Smooth muscle cell (in vitro differentiated cells): ENCODE measurements at regions not wholly inside any gene's neighbourhood (a gene's known extent, or its start where the extent isn't known, plus 50 kb on each side); places are given as distances from the start of the nearest gene placed in this dataset.
"Not testable (repeated sequence)": the region's sequence is repeated elsewhere in the genome, so short reads cannot be mapped to it uniquely, and the experiment has no call there.

Experiments used
- DNase-seq: peaks from one replicate; lab custom pipeline; 2025; ENCODE audit not compliant: unreplicated experiment; lab: John Stamatoyannopoulos, UW
- H2AFZ ChIP-seq: fragments of 200-600 bp; sonication (generic); 2 replicates; pipeline ENCODE4 v1.6.0; 2016; ENCODE audit warnings: antibody characterized with exemption, low read depth, mild to moderate bottlenecking
- H3F3A ChIP-seq: fragments of 200-600 bp; sonication (generic); 2 replicates; pipeline ENCODE4 v1.6.0; 2017; ENCODE audit warnings: antibody characterized with exemption, low read depth
- H3K27ac ChIP-seq: fragments of 200-600 bp; sonication (generic); 2 replicates; pipeline ENCODE4 v1.5.1; 2016; ENCODE audit warnings: low read depth, mild to moderate bottlenecking
- H3K27me3 ChIP-seq: fragments of 200-600 bp; sonication (generic); 2 replicates; pipeline ENCODE4 v1.6.1; 2016; ENCODE audit warnings: low read depth, mild to moderate bottlenecking
- H3K36me3 ChIP-seq: fragments of 200-600 bp; sonication (generic); 2 replicates; pipeline ENCODE4 v1.5.1; 2016; ENCODE audit warnings: low read depth
- H3K4me1 ChIP-seq: fragments of 200-600 bp; sonication (generic); 2 replicates; pipeline ENCODE4 v1.5.1; 2016; ENCODE audit warnings: low read depth
- H3K4me2 ChIP-seq: fragments of 200-600 bp; sonication (generic); 2 replicates; pipeline ENCODE4 v1.6.0; 2016; ENCODE audit warnings: mild to moderate bottlenecking
- H3K4me3 ChIP-seq: fragments of 200-600 bp; sonication (generic); 2 replicates; pipeline ENCODE4 v1.5.1; 2016; ENCODE audit warnings: mild to moderate bottlenecking
- H3K79me2 ChIP-seq: fragments of 200-600 bp; sonication (generic); 2 replicates; pipeline ENCODE4 v1.6.0; 2016; ENCODE audit warnings: low read depth, mild to moderate bottlenecking
- H3K9ac ChIP-seq: fragments of 200-600 bp; sonication (generic); 2 replicates; pipeline ENCODE4 v1.6.0; 2016; ENCODE audit warnings: low read depth
- H3K9me3 ChIP-seq: fragments of 200-600 bp; sonication (generic); replicated peaks from 2 replicates; pipeline ENCODE4 v1.5.1; 2016; ENCODE audit warnings: low read depth
- H4K20me1 ChIP-seq: fragments of 200-600 bp; sonication (generic); 2 replicates; pipeline ENCODE4 v1.6.0; 2016; ENCODE audit warnings: low read depth
- CTCF ChIP-seq: fragments of 200-600 bp; sonication (generic); IDR thresholded peaks from 2 replicates; pipeline ENCODE4 v1.5.1; 2017; ENCODE audit warnings: borderline replicate concordance, mild to moderate bottlenecking, antibody characterized with exemption; ENCODE audit not compliant: insufficient read depth, poor library complexity, severe bottlenecking
- WGBS: methylation state at CpG from one replicate; pipeline ENCODE4 v1.1.7; 2016; ENCODE audit warnings: low lambda C conversion rate; 5-methylcytosine and 5-hydroxymethylcytosine counted together

DNA sequence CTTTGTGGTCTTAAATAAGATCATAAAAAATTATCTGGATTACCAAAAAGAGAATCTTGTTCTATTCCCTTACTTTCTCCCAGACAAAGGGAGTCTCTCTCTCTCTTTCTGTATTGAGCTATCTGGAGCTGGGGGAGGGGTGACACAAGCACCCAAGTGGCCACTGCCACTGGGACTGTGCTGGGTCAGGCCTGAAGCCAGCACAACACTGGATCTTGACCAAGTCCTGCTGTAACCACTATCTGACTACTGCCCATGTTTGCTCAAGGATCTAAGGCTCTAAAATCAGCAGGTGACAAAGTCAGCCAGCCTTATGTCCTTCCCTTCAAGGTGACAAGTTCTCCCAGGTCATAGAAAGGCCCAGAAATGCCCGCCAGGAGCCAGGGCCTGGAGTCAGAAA, 75.0 kb upstream of the SPATA16 start:
- Histone ChIP-seq H3K4me2 (no peak overlapping the region), H3F3A (no peaks in the 10 kb centered on the region), H3K9me3 (no peaks in the 10 kb centered on the region), H3K9ac (no peak overlapping the region), H3K4me1 (no peaks in the 10 kb centered on the region), H3K4me3 (no peak overlapping the region), H2AFZ (no peak overlapping the region), H4K20me1 (no peaks in the 10 kb centered on the region), H3K36me3 (no peaks in the 10 kb centered on the region), H3K79me2 (no peaks in the 10 kb centered on the region), H3K27me3 (no peaks in the 10 kb centered on the region), H3K27ac (no peak overlapping the region)
- no peak for TF ChIP-seq CTCF
- DNase-seq: no peak
- 94% methylated on average over 1 of the region's 1 CpG for WGBS

DNA sequence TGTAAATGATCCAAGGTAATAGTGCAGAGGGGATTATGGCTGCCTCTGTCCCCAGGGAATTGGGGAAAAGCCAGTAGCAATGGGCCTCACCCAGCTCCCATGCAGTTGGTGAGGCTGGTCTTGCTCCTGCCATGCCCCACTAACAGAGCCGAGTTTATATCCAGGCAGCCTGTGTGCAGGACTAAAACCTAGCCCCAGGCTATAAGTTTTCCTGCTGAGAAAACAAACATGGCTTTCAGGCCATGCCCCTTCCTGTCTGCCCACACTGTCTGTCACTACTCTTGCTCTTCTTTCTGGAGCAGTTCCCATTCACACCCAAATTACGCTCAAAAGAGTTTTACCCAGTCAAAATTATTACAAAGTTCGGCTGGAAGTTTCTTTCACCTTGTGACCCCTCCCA, 73.5 kb upstream of the SPATA16 start:
- Histone ChIP-seq H3K79me2 (no peaks in the 10 kb centered on the region), H3K9me3 (no peaks in the 10 kb centered on the region), H2AFZ (no peak overlapping the region), H3K27ac (no peak overlapping the region), H3K4me2 (no peak overlapping the region), H3K27me3 (no peaks in the 10 kb centered on the region), H3F3A (no peaks in the 10 kb centered on the region), H4K20me1 (no peaks in the 10 kb centered on the region), H3K9ac (no peak overlapping the region), H3K4me3 (no peak overlapping the region), H3K4me1 (no peaks in the 10 kb centered on the region), H3K36me3 (no peaks in the 10 kb centered on the region)
- 73% methylated on average over 3 of the region's 3 CpGs for WGBS
- no peak for DNase-seq
- TF ChIP-seq CTCF: no peak

GRCh38 chr3:173199568-173199967, 58.5 kb upstream of the SPATA16 start:
- H4K20me1 ChIP-seq: no peaks in the 10 kb centered on the region
- DNase-seq: no peak
- no peak overlapping the region for H3K27ac ChIP-seq
- H3K4me3 ChIP-seq: no peak overlapping the region
- no peaks in the 10 kb centered on the region for H3F3A ChIP-seq
- H3K36me3 ChIP-seq: no peaks in the 10 kb centered on the region
- H3K27me3 ChIP-seq: no peaks in the 10 kb centered on the region
- H3K79me2 ChIP-seq: no peaks in the 10 kb centered on the region
- TF ChIP-seq CTCF: no peak
- no peaks in the 10 kb centered on the region for H3K4me1 ChIP-seq
- H3K9ac ChIP-seq: no peak overlapping the region
- H2AFZ ChIP-seq: no peak overlapping the region
- H3K9me3 ChIP-seq: no peaks in the 10 kb centered on the region
- no peak overlapping the region for H3K4me2 ChIP-seq

GRCh38 chr3:173194868-173195267, 53.8 kb upstream of the SPATA16 start:
- H3K4me1 ChIP-seq: peaks cover 19% of the 10 kb centered on the region
- not testable (repeated sequence) for H3K4me2 ChIP-seq, H4K20me1 ChIP-seq, H2AFZ ChIP-seq, H3F3A ChIP-seq, DNase-seq, H3K27ac ChIP-seq, H3K9me3 ChIP-seq, H3K4me3 ChIP-seq, H3K79me2 ChIP-seq, H3K9ac ChIP-seq, H3K36me3 ChIP-seq, H3K27me3 ChIP-seq
- 93% methylated on average over 2 of the region's 2 CpGs for WGBS
